HG02970 (cell line): ENCODE measurements at regions not wholly inside any gene's neighbourhood (a gene's known extent, or its start where the extent isn't known, plus 50 kb on each side); places are given as distances from the start of the nearest gene placed in this dataset.
"Not testable (repeated sequence)": the region's sequence is repeated elsewhere in the genome, so short reads cannot be mapped to it uniquely, and the experiment has no call there.

Source experiments
- ATAC-seq: cut with Tn5 transposase; IDR thresholded peaks from one replicate; pipeline ENCODE4 v1.9.1; 2021; ENCODE audit warnings: mild to moderate bottlenecking, moderate library complexity, moderate number of reproducible peaks; ENCODE audit not compliant: unreplicated experiment, low FRiP score

DNA sequence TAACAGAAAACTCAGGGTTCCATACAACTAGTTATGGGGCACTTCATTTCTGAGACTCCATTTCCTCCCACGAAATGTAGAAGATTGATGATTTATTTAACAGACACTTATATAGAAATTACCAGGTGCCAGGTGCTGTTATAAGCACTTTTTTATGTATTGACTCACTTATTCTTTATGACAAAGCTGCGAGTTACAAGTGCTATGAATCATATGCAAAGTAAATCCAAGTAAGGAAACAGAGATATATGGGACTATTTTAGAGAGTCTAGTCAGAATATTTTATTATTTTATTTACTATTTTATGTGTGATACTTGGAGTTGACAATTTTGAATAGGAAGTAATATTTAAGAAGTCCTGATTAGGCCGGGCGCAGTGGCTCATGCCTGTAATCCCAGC, 822.8 kb upstream of the C9orf72 start:
- no peak for ATAC-seq

GRCh38 chr9:28407351-28407750, 834.1 kb upstream of the C9orf72 start:
- no peak for ATAC-seq

DNA sequence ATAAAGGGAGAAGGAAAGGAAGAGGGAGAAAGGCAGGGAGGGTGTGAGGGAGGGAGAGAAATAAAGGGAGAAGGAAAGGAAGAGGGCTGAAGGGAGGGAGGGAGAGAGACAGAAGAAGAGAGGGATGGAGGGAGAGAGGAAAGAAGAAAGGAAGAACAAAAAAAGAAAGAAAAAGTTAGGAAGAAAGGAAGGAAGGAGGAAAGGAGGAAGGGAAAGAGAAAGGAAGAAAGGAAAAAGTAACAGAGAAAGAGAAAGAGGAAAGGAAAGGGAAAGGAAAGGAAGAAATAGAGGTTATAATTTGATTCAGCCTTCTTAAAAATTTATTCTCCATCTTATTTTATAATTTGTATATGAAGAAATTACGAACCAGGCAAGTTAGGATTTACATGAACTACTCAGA, 836.6 kb upstream of the C9orf72 start:
- ATAC-seq, result no peak

DNA sequence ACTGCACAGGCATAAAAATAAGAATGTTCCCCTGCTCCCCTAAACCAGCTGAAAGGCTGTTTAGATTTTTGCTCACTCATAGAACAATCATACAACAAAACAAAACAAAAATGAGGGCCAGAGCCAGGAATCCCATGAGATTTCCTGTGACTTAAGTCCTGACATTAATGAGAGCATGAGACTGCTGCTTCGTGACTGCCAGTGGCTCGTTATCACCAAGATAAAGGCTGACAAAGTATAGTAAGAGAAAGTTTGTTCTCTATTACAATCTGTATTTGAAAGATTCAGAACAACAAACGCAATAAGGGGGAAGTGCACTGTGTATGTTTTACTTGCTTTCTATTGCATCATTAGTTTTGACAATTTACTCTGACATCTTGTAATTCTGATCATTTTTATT, 837.1 kb upstream of the C9orf72 start:
- ATAC-seq, result no peak

- no peak for ATAC-seq
These were observed 840.2 kb upstream of the C9orf72 start for GRCh38 chr9:28413471-28413870.

GRCh38 chr9:28423255-28423654, 850.0 kb upstream of the C9orf72 start:
- ATAC-seq, result no peak

DNA sequence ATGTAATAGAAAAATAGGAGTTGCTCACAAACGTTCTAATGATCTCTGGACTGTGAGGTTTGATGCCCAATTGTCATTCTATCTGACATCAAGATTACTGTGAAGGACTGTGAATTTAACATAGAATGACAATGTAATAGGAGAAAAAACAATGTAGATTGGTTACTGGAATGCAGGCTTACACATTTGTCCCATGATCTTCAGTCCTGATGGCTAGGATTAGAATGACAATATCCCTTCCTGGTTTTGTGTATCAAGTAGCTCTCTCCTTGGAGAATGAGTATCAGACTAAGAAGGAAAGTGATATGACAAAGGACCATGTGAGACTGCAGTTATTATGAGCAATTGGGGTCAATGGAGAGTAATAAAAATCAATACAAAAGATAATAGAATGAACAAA, 862.2 kb upstream of the C9orf72 start:
- no peak for ATAC-seq

- no peak for ATAC-seq
These were observed 866.4 kb upstream of the C9orf72 start for GRCh38 chr9:28439688-28440087.

- no peak for ATAC-seq
These were observed 870.2 kb upstream of the C9orf72 start for GRCh38 chr9:28443461-28443860.

DNA sequence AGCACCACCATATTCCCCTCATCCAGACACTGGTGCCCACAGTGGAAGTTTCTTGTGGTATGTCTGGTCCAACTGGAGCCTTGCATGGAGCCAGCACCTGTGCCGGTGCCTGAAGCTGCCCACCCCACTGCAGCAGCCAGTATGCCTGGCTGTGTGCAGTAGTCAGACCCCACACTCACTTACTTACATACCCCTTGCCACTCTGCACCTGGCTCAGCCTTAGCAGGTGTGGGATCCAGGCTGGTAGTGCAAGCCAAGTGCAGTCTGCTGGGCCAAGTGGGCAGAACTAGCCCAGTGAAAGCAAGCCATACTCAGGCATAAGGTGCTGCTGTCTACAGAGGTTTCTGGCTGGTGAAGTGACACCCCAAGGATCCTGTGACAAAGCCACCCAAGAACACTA, 871.4 kb upstream of the C9orf72 start:
- no peak for ATAC-seq

DNA sequence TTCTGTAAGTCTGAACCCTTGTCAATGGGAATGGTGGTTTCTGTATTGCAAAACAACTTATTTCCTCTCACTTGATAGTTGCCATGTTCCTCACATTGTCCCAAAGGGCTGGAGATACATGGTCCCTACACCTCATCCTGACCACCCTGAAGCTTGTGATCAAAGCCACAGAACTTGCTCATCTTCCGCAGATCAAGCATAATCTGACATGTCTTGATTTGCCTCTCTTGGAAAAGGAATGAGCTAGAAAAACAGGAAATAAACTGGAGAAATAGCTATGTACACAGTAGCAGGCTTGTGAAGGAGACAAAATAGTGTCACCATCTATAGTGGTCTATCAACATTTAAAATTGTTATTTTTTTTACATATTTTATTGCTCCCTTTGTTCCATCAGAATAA, 871.9 kb upstream of the C9orf72 start:
- ATAC-seq, result no peak

GRCh38 chr9:28453918-28454317, 880.6 kb upstream of the C9orf72 start:
- no peak for ATAC-seq

DNA sequence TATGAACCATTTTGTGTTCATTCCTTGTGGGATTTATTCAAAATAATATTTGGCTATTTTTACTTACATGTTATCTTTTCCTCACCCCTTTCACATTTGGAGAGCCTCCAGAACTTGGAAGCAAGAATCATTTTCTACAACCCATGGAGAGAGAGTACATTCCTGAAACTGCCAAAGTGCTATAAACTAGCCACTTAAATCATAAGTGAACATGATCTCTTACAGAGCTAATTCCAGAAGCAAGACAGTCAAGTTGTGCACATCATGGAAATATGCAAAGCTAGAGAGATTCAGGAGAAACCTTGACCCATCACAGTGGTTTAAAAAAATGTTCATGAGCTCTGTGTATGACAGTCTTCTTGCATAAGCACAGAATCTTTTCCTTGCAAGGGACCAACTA, 883.6 kb upstream of the C9orf72 start:
- no peak for ATAC-seq

DNA sequence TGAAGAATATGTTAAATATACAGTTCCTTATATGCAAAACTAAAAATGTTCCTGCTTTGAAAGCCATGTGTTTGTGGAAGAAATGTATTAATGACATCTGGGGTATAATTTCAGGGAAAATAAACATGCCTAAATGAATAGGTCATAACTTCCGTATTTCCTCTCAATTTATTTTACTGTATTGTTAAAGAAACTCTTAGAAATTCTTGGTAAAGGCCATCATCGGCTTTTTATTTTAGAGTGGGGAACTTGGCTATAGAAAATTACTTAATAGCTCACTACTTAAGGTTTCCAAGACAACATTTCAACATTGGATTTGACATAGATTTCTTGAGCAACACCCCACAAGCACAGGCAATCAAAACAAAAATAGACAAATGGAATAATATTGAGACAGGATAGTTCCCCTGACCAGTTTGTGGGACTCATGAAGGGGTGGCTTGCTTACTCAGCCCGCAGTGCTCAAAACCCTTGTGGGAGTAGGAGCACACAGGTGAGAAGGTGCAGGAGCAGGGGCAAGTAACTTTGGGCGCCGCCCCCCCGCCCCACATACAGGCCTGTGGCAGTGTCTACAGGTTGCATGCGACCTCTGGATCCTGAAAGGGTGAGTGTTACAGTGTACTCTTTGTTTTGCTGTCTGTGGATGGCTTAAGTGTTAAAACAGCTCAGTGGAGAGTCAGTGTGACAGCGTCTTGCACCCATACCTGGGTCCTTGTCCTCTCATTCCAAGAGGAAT, 891.4 kb upstream of the C9orf72 start:
- no peak for ATAC-seq

- ATAC-seq, result no peak
These were observed 898.0 kb upstream of the C9orf72 start for GRCh38 chr9:28471261-28471660.

DNA sequence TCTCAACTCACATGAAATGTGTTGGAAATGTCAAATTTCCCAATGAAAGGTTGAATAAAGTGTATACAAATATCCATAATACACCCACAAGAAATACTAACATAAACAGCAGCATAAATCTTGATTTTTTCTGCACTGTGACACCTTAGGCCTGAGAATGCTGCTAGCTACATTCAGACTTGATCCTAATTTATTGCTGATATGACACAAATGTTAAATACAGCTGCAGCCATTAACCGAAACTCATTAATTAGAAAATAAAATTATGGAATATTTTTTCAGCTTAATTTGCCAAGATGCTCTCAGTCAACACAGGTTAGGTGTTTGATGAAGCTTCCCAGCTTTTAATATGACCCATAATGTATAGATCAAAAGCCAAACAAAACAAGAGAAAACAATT, 914.3 kb upstream of the C9orf72 start:
- ATAC-seq, result no peak

- ATAC-seq, result no peak
These were observed 917.8 kb upstream of the C9orf72 start for GRCh38 chr9:28491121-28491520.

DNA sequence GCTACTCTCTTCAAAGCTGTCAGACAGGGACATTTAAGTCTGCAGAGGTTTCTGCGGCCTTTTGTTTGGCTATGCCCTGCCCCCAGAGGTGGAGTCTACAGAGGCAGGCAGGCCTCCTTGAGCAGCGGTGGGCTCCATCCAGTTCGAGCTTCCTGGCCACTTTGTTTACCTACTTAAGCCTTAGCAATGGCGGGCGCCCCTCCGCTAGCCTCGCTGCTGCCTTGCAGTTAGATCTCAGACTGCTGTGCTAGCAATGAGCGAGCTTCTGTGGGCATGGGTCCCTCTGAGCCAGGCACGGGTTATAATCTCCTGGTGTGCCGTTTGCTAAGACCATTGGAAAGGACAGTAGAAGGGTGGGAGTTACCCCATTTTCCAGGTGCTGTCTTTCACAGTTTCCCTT, 924.9 kb upstream of the C9orf72 start:
- ATAC-seq, result not testable (repeated sequence)

DNA sequence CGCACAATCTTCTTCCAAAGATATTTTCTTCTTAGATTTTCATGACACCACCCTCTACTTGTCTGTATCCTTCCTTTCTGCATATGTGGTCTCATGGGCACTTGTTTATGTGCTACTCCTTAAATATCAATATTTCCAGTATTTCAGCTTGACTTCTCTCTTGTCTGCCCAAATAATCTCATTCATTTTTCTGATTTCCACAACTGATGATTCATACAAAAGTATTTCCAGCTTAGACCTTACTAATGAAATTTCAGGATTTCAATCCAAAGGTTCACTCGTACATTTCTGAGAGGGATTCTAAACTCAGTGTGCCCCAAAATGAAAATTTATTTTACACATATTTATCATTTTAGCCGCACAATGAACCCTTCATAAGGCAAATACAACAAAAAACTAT, 928.9 kb upstream of the C9orf72 start:
- no peak for ATAC-seq

DNA sequence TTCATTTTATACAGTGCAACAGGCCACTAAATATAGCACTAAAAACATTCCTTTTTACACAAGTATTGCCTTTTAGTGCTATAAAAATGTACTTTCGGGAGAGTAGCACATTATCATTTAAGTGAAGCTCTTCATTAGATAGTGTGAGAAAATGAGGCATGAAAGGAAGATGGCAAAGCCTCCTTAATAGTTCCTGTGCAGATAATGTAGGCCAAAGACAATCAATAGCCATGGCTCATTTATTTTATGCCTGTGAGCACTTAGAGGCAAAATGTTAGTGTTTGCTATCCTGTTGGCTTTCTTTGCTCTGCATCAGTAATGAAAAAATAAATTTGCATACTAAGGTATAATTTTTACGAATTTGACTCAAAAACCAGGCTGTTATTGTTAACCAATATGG, 929.5 kb upstream of the C9orf72 start:
- ATAC-seq, result no peak

- ATAC-seq, result no peak
These were observed 930.3 kb upstream of the C9orf72 start for GRCh38 chr9:28503573-28503972.

DNA sequence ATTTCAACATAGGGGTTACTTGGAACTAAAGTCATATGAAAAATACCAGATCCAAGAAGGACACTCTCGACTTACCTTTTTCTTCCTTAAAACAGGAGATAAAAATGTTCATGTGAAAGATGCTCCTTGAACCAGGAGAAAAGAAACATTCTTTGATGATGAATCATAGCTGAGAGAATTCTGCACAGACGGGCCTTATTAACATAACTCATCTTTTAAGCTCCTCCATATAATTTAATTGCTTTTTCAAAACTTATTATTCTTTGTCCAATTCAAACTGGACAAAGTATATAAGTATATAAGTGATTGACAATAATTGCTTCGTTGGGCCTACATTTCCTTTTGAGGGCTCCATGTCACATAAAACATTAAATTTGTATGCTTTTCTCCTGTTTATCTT, 945.2 kb upstream of the C9orf72 start:
- no peak for ATAC-seq

- not testable (repeated sequence) for ATAC-seq
These were observed 951.0 kb upstream of the C9orf72 start for GRCh38 chr9:28524309-28524708.
